Mesothelial cell of epicardium (in vitro differentiated cells): ENCODE measurements at regions not wholly inside any gene's neighbourhood (a gene's known extent, or its start where the extent isn't known, plus 50 kb on each side); places are given as distances from the start of the nearest gene placed in this dataset.

Source experiments
- DNase-seq, 2 experiments: peaks; one replicate each; pipeline ENCODE4 v3.0.0; 2021; ENCODE audit warnings: low spot score in 2 of 2; ENCODE audit not compliant: unreplicated experiment in 2 of 2
- H3K27ac Mint-ChIP-seq: 2 replicates; pipeline ENCODE4 v1.8.0; 2021; ENCODE audit warnings: mixed read lengths
- H3K27me3 Mint-ChIP-seq: 2 replicates; pipeline ENCODE4 v1.8.0; 2021; ENCODE audit warnings: low read depth, mixed read lengths
- H3K36me3 Mint-ChIP-seq: 2 replicates; pipeline ENCODE4 v1.8.0; 2021; ENCODE audit warnings: mixed read lengths
- H3K4me1 Mint-ChIP-seq: 2 replicates; pipeline ENCODE4 v1.8.0; 2021; ENCODE audit warnings: mixed read lengths
- H3K4me3 Mint-ChIP-seq: 2 replicates; pipeline ENCODE4 v1.8.0; 2021; ENCODE audit warnings: mild to moderate bottlenecking, moderate library complexity, mixed read lengths
- H3K9me3 Mint-ChIP-seq: 2 replicates; pipeline ENCODE4 v1.8.0; 2021; ENCODE audit warnings: mixed read lengths
- TF ChIP-seq, protein P1 (sequence below): fragments of 200-600 bp; sonication (generic); IDR thresholded peaks from one replicate; pipeline ENCODE4 v1.5.0; 2021; ENCODE audit warnings: antibody characterized with exemption; ENCODE audit not compliant: unreplicated experiment

DNA sequence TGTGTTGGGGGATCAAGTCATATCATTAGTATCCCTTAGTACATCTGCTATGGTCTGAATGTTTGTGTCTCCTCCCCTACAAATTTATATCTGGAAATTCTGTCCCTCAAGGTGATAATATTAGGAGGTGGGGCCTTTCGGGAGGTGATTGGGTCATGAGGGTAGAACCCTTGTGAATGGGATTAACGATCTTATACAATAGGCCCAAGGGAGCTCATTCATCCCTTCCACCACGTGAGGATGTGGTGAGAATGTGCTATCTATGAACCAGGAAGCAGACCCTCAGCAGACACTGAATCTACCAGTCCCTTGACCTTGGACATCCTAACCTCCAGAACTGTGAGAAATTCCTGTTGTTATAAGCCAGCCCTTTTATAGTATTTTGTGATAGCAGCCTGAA, 110.7 kb downstream of the PTCSC3 start:
- no peak overlapping the region for H3K27ac Mint-ChIP-seq
- H3K36me3 Mint-ChIP-seq, result no peaks in the 10 kb centered on the region
- H3K27me3 Mint-ChIP-seq, result peaks cover 73% of the 10 kb centered on the region
- H3K9me3 Mint-ChIP-seq, result no peaks in the 10 kb centered on the region
- peaks cover 2% of the 10 kb centered on the region for H3K4me1 Mint-ChIP-seq
- TF ChIP-seq, protein P1, sequence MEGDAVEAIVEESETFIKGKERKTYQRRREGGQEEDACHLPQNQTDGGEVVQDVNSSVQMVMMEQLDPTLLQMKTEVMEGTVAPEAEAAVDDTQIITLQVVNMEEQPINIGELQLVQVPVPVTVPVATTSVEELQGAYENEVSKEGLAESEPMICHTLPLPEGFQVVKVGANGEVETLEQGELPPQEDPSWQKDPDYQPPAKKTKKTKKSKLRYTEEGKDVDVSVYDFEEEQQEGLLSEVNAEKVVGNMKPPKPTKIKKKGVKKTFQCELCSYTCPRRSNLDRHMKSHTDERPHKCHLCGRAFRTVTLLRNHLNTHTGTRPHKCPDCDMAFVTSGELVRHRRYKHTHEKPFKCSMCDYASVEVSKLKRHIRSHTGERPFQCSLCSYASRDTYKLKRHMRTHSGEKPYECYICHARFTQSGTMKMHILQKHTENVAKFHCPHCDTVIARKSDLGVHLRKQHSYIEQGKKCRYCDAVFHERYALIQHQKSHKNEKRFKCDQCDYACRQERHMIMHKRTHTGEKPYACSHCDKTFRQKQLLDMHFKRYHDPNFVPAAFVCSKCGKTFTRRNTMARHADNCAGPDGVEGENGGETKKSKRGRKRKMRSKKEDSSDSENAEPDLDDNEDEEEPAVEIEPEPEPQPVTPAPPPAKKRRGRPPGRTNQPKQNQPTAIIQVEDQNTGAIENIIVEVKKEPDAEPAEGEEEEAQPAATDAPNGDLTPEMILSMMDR, result no peak
- H3K4me3 Mint-ChIP-seq, result no peak overlapping the region
- DNase-seq, result no peak

DNA sequence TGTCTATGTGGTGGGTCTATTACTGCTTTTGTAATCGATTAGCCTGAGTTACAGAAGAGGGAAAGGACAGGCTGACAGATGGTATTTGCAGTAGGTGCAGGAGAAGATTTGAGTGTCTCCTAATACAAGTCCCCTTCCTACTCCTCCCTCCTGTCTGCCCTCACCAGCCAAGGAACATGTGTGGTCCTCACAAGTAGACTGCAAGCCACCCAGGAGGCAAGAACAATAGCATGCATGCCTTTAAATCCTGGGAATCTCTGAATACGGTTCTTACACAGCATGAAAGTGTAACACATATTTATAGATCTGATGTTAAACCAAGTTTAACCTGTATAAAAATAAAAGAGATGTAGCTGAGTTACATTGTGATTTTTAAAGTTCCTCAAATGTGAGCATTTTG, 117.0 kb downstream of the PTCSC3 start:
- H3K36me3 Mint-ChIP-seq, result no peaks in the 10 kb centered on the region
- no peaks in the 10 kb centered on the region for H3K9me3 Mint-ChIP-seq
- DNase-seq, result no peak
- H3K27me3 Mint-ChIP-seq, result peaks cover 74% of the 10 kb centered on the region
- peaks cover 14% of the 10 kb centered on the region for H3K4me1 Mint-ChIP-seq
- no peak overlapping the region for H3K4me3 Mint-ChIP-seq
- TF ChIP-seq, protein P1, result no peak
- H3K27ac Mint-ChIP-seq, result no peak overlapping the region

DNA sequence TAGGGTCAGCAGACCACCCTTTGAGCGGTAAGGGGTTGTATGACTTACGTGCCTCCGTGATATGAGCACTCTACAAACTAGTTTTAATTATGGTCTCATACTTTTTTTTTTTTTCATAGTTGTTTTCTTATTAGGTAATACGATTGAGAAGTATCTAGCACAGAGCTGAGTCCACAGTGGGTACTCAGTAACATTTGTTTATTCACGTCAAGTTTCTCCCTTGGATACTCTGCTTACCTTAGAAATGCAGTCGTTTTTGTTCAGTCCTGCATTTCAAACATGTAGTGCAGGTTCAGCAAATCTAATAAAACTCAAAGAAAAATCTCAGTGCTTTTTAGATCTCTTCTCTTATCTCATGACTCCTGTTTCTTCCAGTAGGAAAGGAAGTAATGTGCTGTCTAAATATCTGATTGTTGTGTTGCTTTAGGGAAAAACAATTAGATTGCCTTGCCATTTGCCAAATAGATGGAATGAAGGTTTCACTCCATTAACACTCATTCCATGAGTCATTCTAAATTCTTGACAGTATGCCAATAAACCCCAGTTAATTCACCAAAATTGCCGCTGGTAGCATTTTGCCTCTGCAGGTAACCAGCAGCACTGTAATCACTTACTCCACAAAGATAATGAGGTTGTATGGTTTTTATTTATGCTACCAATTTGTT, 118.9 kb downstream of the PTCSC3 start:
- Mint-ChIP-seq H3K4me3 (no peak overlapping the region), H3K27me3 (peaks cover 77% of the 10 kb centered on the region), H3K27ac (no peak overlapping the region), H3K9me3 (no peaks in the 10 kb centered on the region), H3K4me1 (peaks cover 14% of the 10 kb centered on the region), H3K36me3 (no peaks in the 10 kb centered on the region)
- TF ChIP-seq, protein P1, result no peak
- DNase-seq, result no peak

DNA sequence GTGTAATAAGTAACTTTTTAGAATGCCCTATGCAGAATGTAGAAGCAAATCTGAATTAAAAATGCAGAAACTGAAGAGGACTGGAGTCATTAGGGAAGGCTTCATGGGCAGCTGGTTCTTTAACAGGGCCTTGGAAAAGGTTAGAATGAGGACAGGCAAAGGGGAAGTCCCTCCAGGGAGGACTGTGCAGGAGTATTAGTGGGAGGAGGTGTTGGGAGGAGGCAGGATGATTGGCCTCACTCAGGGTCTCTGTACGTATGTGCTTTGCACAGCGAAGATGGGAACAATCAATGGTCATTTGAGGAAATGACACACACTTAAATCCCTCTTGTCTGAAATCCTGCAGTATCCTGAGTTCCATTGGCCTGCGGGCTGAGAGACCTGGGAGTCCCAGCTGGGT, 119.7 kb downstream of the PTCSC3 start:
- peaks cover 14% of the 10 kb centered on the region for H3K4me1 Mint-ChIP-seq
- DNase-seq, result no peak
- H3K27ac Mint-ChIP-seq, result no peak overlapping the region
- TF ChIP-seq, protein P1, result no peak
- H3K9me3 Mint-ChIP-seq, result no peaks in the 10 kb centered on the region
- H3K27me3 Mint-ChIP-seq, result peaks cover 76% of the 10 kb centered on the region
- no peak overlapping the region for H3K4me3 Mint-ChIP-seq
- no peaks in the 10 kb centered on the region for H3K36me3 Mint-ChIP-seq

DNA sequence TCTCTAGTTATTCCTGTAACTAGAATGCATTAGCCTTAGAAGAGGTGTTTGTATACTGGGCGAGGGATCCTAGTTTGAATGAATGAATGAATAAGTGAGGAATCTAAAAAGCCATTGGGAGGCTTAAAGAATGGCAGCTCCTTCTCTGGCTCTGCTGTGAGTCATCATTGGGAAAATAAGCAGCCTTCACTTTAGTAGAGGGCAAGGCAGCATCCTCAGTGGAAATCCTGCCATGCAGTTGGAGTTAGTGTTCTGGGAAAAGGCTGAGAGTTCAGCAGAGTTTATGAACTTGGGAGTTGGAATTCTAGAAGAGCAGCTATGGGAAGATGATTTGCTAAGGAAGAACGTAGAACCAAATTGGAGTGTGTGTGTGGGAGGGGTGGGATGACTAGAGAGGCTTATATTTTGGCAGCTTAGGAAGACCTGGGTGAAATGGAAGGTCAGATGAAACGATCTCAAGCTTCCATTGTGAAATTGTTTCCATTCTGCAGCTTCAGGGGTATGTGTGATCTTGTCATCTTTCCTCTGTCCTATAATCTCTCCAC, 120.8 kb downstream of the PTCSC3 start:
- peaks cover 71% of the 10 kb centered on the region for H3K27me3 Mint-ChIP-seq
- no peaks in the 10 kb centered on the region for H3K9me3 Mint-ChIP-seq
- TF ChIP-seq, protein P1, result no peak
- DNase-seq, result no peak
- no peak overlapping the region for H3K4me3 Mint-ChIP-seq
- peaks cover 14% of the 10 kb centered on the region for H3K4me1 Mint-ChIP-seq
- no peaks in the 10 kb centered on the region for H3K36me3 Mint-ChIP-seq
- H3K27ac Mint-ChIP-seq, result no peak overlapping the region
